Astrocyte (in vitro differentiated cells and primary cell): ENCODE measurements at regions not wholly inside any gene's neighbourhood (a gene's known extent, or its start where the extent isn't known, plus 50 kb on each side); places are given as distances from the start of the nearest gene placed in this dataset.

ENCODE experiments used
- EZH2 ChIP-seq: IDR thresholded peaks from 2 replicates; pipeline ENCODE4 v1.6.1; 2012; ENCODE audit warnings: mild to moderate bottlenecking, low read length, inconsistent platforms; ENCODE audit not compliant: insufficient read depth
- TF ChIP-seq, protein P1 (sequence below): IDR thresholded peaks from 2 replicates; pipeline ENCODE4 v1.5.1; 2011; ENCODE audit warnings: low read depth, mild to moderate bottlenecking, inconsistent platforms, low read length, moderate library complexity; ENCODE audit not compliant: insufficient read depth

DNA sequence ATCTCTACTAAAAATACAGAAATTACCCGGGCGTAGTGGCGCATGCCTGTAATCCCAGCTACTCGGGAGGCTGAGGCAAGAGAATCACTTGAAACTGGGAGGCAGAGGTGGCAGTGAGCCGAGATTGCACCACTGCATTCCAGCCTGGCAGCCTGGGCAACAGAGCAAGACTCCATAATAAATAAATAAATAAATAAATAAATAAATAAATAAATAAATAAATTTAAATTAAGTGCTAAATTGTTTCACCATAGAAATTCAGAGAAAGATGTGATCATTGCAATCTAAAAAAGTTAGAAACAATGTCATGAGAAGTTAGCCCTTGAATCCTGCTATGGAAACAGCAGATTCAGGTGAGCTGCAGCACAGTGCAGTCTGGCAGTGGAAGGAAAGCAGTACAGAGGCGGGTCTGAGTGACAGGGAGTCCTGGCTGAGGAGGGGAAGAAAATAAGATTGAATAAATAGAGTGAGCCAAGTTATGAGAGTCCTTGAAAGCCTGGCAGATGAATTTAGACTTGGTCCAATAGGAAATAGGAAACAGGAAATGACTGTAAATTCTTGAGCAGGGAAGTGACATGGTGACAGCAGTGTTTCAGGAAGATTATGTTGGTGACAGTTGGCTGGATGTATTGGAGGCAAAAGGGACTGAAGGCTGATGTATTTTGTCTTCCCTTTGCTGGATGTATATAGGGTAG lies 241.5 kb downstream of the GXYLT1 start:
- TF ChIP-seq, protein P1, sequence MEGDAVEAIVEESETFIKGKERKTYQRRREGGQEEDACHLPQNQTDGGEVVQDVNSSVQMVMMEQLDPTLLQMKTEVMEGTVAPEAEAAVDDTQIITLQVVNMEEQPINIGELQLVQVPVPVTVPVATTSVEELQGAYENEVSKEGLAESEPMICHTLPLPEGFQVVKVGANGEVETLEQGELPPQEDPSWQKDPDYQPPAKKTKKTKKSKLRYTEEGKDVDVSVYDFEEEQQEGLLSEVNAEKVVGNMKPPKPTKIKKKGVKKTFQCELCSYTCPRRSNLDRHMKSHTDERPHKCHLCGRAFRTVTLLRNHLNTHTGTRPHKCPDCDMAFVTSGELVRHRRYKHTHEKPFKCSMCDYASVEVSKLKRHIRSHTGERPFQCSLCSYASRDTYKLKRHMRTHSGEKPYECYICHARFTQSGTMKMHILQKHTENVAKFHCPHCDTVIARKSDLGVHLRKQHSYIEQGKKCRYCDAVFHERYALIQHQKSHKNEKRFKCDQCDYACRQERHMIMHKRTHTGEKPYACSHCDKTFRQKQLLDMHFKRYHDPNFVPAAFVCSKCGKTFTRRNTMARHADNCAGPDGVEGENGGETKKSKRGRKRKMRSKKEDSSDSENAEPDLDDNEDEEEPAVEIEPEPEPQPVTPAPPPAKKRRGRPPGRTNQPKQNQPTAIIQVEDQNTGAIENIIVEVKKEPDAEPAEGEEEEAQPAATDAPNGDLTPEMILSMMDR, result no peak
- no peak for TF ChIP-seq EZH2
